Epithelial cell of esophagus (primary cell): ENCODE measurements at regions not wholly inside any gene's neighbourhood (a gene's known extent, or its start where the extent isn't known, plus 50 kb on each side); places are given as distances from the start of the nearest gene placed in this dataset.

Experiments used
- DNase-seq: peaks from one replicate; pipeline ENCODE4 v3.0.0; 2010; ENCODE audit warnings: low read depth
- H3K4me3 ChIP-seq: 2 replicates; pipeline ENCODE4 v1.5.1; 2011; ENCODE audit warnings: mild to moderate bottlenecking, low read length, control low read depth
- CTCF ChIP-seq: IDR thresholded peaks from 2 replicates; pipeline ENCODE4 v1.5.1; 2011; ENCODE audit warnings: low read depth, mild to moderate bottlenecking, low read length, control low read depth, inconsistent platforms; ENCODE audit not compliant: insufficient read depth; ENCODE audit errors: missing control alignments

DNA sequence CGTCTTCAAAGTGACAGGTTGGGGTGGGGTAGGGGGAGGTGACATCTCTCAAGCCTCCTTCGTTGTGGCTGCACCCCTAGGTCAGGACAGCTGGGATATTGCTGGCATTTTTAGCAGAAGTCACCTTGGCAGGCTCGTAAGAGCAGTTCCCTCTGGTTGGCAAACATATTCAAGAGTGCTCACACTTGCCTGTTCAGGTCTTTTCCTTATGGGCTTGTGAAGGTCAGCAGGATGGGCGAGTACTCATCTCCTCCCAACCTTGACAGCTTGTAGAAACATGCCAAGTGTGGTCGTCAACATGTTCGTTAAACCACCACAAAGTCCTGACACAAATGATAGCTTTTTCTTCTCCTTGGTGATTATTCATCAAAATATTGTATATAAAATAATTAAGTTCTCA, 113.6 kb downstream of the HDGFL1 start:
- DNase-seq: peak; percentile 88
- no peak for TF ChIP-seq CTCF

DNA sequence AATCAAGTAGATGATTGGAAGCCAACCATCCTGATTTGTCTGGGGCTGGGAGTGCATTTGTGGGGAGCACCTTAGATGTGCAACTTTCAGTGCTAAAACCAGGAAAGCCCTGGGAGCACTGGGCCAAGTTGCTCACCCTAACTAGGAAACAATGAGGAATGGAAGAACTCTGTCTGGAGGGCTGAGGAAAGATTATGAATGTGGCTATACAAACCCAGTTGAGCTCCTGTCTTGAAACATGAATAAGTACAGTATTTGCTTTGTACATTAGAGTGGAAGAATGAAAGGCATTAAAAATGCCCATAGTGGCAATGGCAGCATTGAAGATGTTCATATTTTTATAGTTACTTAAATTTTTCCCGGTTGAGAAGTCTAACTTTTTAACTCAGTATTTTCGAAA, 121.1 kb downstream of the HDGFL1 start:
- no peak overlapping the region for H3K4me3 ChIP-seq
- no peak for DNase-seq
- no peak for TF ChIP-seq CTCF

More for the DNA sequence above, 113.6 kb downstream of the HDGFL1 start:
- no peak overlapping the region for H3K4me3 ChIP-seq

DNA sequence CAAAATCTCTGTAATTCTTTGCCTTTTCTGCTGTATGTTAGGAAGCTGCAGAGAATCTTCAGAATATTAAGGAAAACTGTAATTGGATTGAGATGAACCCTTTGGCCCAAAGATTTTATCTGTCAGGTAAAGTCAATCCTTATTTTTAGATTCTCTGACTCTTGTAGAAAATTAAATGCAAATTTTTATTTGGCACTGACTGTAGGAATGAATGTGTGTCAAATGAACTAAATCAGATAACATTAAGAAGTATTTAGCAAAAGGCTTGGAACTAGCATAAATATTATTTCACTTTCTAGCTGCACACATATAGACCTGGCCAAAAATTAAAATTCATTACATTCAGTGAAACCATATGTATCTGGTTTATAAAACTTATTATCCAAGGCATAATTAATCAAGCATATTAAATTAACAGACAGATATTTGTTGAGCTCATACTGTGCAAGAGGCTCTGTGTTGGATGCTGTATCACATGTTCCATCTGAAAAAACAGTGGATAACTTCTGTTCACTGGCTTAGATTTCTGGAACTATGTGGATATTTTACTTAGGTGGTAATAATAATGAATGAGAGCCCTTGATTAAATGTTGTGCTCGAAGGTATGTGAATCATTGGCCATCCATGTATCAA, 124.8 kb downstream of the HDGFL1 start:
- no peak for TF ChIP-seq CTCF
- DNase-seq: no peak
- H3K4me3 ChIP-seq: no peak overlapping the region

DNA sequence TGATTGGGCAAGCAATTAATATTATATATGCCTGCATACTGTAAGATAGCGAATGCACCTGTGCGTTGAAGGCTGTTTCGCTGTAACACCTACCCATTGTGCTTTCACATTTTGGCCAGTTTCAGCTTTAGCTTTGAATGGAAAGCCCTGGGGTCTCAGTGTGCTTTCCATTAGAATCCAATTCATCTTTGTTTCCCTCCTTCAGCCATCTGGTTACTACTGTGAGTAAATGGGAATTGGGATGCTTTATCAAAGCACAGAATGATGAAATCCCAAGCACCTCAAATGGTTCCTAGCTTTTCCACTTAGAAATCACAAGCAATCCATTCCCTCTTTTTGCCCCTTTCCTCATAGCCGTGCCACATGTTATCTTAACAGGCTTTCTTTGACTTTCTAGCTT, 127.1 kb downstream of the HDGFL1 start:
- TF ChIP-seq CTCF: no peak
- no peak for DNase-seq
- no peak overlapping the region for H3K4me3 ChIP-seq

DNA sequence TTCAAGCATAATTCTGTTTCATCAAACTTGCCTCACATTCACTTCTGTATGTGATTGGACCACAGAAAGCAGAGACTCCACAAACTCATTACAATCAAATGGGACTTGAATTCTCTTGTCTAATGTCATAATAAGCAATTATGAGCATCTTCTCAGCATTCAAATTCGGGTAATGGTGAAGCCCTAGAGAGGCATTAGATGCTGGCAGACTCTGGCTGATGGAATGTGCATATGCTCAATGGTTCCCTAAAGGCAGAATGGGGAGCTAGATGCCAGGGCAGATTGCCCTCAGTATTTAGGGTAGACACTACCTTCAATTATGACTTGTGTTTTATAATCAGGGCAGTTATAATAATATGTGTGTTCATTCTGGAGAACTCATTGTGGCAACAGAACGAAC, 127.9 kb downstream of the HDGFL1 start:
- DNase-seq: no peak
- no peak for TF ChIP-seq CTCF
- H3K4me3 ChIP-seq: no peak overlapping the region

DNA sequence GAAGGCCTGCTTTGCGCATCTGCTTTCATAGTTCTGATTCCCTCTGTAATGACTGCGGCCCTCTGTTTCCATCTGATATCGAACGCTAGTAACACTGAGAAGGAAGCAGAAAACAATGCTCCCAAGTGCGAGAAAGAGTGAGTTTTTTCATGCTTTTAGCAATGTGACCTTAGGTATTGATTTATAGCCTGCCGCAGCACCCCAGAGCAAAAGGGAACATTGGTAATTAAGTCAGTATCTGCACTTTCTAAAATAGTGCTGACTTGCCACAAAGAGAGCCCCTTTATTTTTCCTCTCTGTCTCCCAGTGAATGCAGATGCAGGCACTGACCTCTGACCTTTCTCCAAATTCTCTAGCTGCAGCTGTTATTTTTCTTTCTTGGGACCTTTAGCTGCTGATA, 129.8 kb downstream of the HDGFL1 start:
- no peak overlapping the region for H3K4me3 ChIP-seq
- no peak for DNase-seq
- no peak for TF ChIP-seq CTCF

GRCh38 chr6:22706651-22707050, 137.3 kb downstream of the HDGFL1 start:
- no peak for DNase-seq
- H3K4me3 ChIP-seq: no peak overlapping the region
- TF ChIP-seq CTCF: no peak
